ENCODE measurements at regions not wholly inside any gene's neighbourhood (a gene's known extent, or its start where the extent isn't known, plus 50 kb on each side); places are given as distances from the start of the nearest gene placed in this dataset.
"Not testable (repeated sequence)": the region's sequence is repeated elsewhere in the genome, so short reads cannot be mapped to it uniquely, and the experiment has no call there.

- TF ChIP-seq CTCF (IDR thresholded peaks at IDR 0.05), result no peak
- no peak for TF ChIP-seq POLR2AphosphoS5 (IDR thresholded peaks at IDR 0.05)
- TF ChIP-seq POLR2A (IDR thresholded peaks at IDR 0.05), result no peak
- no peak for TF ChIP-seq EP300 (IDR thresholded peaks at IDR 0.05)
- no peaks in the 10 kb centered on the region for H3K27me3 ChIP-seq
- H3K36me3 ChIP-seq, result no peaks in the 10 kb centered on the region
- H3K4me1 ChIP-seq, result peaks cover 0 to 10% (median 3%) of the 10 kb centered on the region in 3 donors
- 70 to 85% methylated on average over 4 of the region's 4 CpGs for whole genome bisulfite sequencing, 2 donors (ENCODE audit: low coverage in 1 of 2)
- H3K27ac ChIP-seq, result no peak overlapping the region
- no peak for ATAC-seq
- H3K9me3 ChIP-seq, result no peaks in the 10 kb centered on the region
- no peak overlapping the region for H3K4me3 ChIP-seq
Measured at GRCh38 chr5:92637960-92638359, 943.1 kb downstream of the NR2F1-AS1 start.

- TF ChIP-seq POLR2AphosphoS5 (IDR thresholded peaks at IDR 0.05) (no peak), EP300 (IDR thresholded peaks at IDR 0.05) (no peak), POLR2A (IDR thresholded peaks at IDR 0.05) (no peak), CTCF (IDR thresholded peaks at IDR 0.05) (no peak)
- 67 to 89% methylated on average over 2 of the region's 2 CpGs for WGBS, 2 donors (ENCODE audit: low coverage in 1 of 2)
- Histone ChIP-seq H3K27ac (no peak overlapping the region), H3K27me3 (no peaks in the 10 kb centered on the region), H3K9me3 (no peaks in the 10 kb centered on the region), H3K4me3 (no peak overlapping the region), H3K4me1 (peaks cover 0 to 10% (median 3%) of the 10 kb centered on the region in 3 donors), H3K36me3 (no peaks in the 10 kb centered on the region)
- no peak for ATAC-seq
Measured at GRCh38 chr5:92637247-92637646, 943.8 kb downstream of the NR2F1-AS1 start.

GRCh38 chr5:92635001-92635461 is 946.0 kb downstream of the NR2F1-AS1 start:
- H3K9me3 ChIP-seq, result no peaks in the 10 kb centered on the region
- WGBS, 2 donors (ENCODE audit: low coverage in 1 of 2), result 81 to 87% methylated on average over 7 to 10 of the region's 11 CpGs
- ATAC-seq, result no peak
- no peaks in the 10 kb centered on the region for H3K27me3 ChIP-seq
- no peaks in the 10 kb centered on the region for H3K4me1 ChIP-seq
- TF ChIP-seq POLR2A (IDR thresholded peaks at IDR 0.05), result no peak
- TF ChIP-seq EP300 (IDR thresholded peaks at IDR 0.05), result no peak
- no peak for TF ChIP-seq POLR2AphosphoS5 (IDR thresholded peaks at IDR 0.05)
- TF ChIP-seq CTCF (IDR thresholded peaks at IDR 0.05), result no peak
- H3K27ac ChIP-seq, result no peak overlapping the region
- H3K36me3 ChIP-seq, result no peaks in the 10 kb centered on the region
- no peak overlapping the region for H3K4me3 ChIP-seq

- Histone ChIP-seq H3K27me3 (no peaks in the 10 kb centered on the region), H3K4me1 (no peaks in the 10 kb centered on the region), H3K27ac (no peak overlapping the region), H3K4me3 (no peak overlapping the region), H3K36me3 (no peaks in the 10 kb centered on the region), H3K9me3 (no peaks in the 10 kb centered on the region)
- TF ChIP-seq EP300 (IDR thresholded peaks at IDR 0.05) (no peak), CTCF (IDR thresholded peaks at IDR 0.05) (no peak), POLR2A (IDR thresholded peaks at IDR 0.05) (no peak), POLR2AphosphoS5 (IDR thresholded peaks at IDR 0.05) (no peak)
- 57 to 65% methylated on average over 4 to 5 of the region's 5 CpGs for WGBS, 2 donors (ENCODE audit: low coverage in 1 of 2)
- ATAC-seq, result no peak
Measured at GRCh38 chr5:92633875-92634487, 947.0 kb downstream of the NR2F1-AS1 start.

GRCh38 chr5:92633176-92633575 is 947.8 kb downstream of the NR2F1-AS1 start:
- Histone ChIP-seq H3K4me3 (no peak overlapping the region), H3K4me1 (no peaks in the 10 kb centered on the region), H3K27ac (no peak overlapping the region), H3K36me3 (no peaks in the 10 kb centered on the region), H3K9me3 (no peaks in the 10 kb centered on the region), H3K27me3 (no peaks in the 10 kb centered on the region)
- ATAC-seq, result no peak
- no peak for TF ChIP-seq POLR2A (IDR thresholded peaks at IDR 0.05)
- TF ChIP-seq EP300 (IDR thresholded peaks at IDR 0.05), result no peak
- TF ChIP-seq POLR2AphosphoS5 (IDR thresholded peaks at IDR 0.05), result no peak
- TF ChIP-seq CTCF (IDR thresholded peaks at IDR 0.05), result no peak

GRCh38 chr5:92631237-92631701 is 949.8 kb downstream of the NR2F1-AS1 start:
- no CpG with 5 or more reads among the region's 37 CpGs for WGBS, 2 donors (ENCODE audit: low coverage in 1 of 2)
- not testable (repeated sequence) for H3K36me3 ChIP-seq, H3K9me3 ChIP-seq, H3K4me1 ChIP-seq, ATAC-seq, H3K4me3 ChIP-seq, H3K27ac ChIP-seq, H3K27me3 ChIP-seq
